ENCODE measurements at regions not wholly inside any gene's neighbourhood (a gene's known extent, or its start where the extent isn't known, plus 50 kb on each side); places are given as distances from the start of the nearest gene placed in this dataset.

- TF ChIP-seq CTCF (conservative IDR thresholded peaks at IDR 0.05) (no peak), EZH2 (IDR thresholded peaks at IDR 0.05; ENCODE audit: low read depth) (no peak)
Observed at GRCh38 chr15:36059596-36059995, 513.6 kb upstream of the DPH6 start.

Measured in PC-9 (cell line).